B cell (primary cell): ENCODE measurements at regions not wholly inside any gene's neighbourhood (a gene's known extent, or its start where the extent isn't known, plus 50 kb on each side); places are given as distances from the start of the nearest gene placed in this dataset.

Experiments
- ATAC-seq: fragments of 200-7000 bp; cut with Tn5 transposase; one replicate; pipeline ENCODE4 v1.10.0; 2021; ENCODE audit warnings: low read depth, mild to moderate bottlenecking, moderate number of reproducible peaks, moderate library complexity
- CTCF ChIA-PET: fragments of 350-600 bp; sonication (Branson Sonifier 250); formaldehyde crosslinking; loops from one replicate; lab custom pipeline; 2021; ENCODE audit warnings: antibody characterized with exemption, inconsistent platforms; lab: Charles Lee
- POLR2A ChIA-PET: fragments of 350-600 bp; sonication (Branson Sonifier 250); formaldehyde crosslinking; loops from one replicate; lab custom pipeline; 2021; ENCODE audit warnings: antibody characterized with exemption; lab: Charles Lee
- DNase-seq: peaks from one replicate; pipeline ENCODE4 v3.0.0; 2013
- H2AFZ ChIP-seq: 2 replicates; pipeline ENCODE4 v1.6.1; 2012; ENCODE audit warnings: mild to moderate bottlenecking, low read depth, low read length; ENCODE audit not compliant: insufficient read depth, poor library complexity, severe bottlenecking
- H3K27ac ChIP-seq, 2 donors: 1 replicate in 1 of 2; 2 replicates in 1 of 2; pipeline ENCODE4 v1.5.1; 2012 to 2013; ENCODE audit warnings: low read length in 2 of 2, mild to moderate bottlenecking in 2 of 2, moderate library complexity in 1 of 2
- H3K27me3 ChIP-seq, 4 experiments: fragments of 200-600 bp in 1 of 4; sonication (generic) in 1 of 4; replicated peaks in 1 of 4; 1 replicate in 2 of 4; 2 replicates in 2 of 4; pipeline versions ENCODE4 v1.6.1 to v1.7.0; 2013 to 2016; ENCODE audit warnings: low read length in 3 of 4, mild to moderate bottlenecking in 2 of 4, mixed read lengths in 1 of 4, moderate library complexity in 1 of 4; ENCODE audit not compliant: insufficient read depth in 4 of 4, control insufficient read depth in 3 of 4; ENCODE audit errors: control extremely low read depth in 1 of 4
- H3K36me3 ChIP-seq, 2 experiments: replicated peaks in 1 of 2; 1 replicate in 1 of 2; 2 replicates in 1 of 2; pipeline versions ENCODE4 v1.6.1 to v1.7.1; 2013; ENCODE audit warnings: low read length in 1 of 2; ENCODE audit not compliant: insufficient read depth in 2 of 2, control insufficient read depth in 1 of 2; ENCODE audit errors: control extremely low read depth in 1 of 2, extremely low read depth in 1 of 2
- H3K4me1 ChIP-seq, 2 donors: fragments of 200-600 bp in 1 of 2; sonication (generic) in 1 of 2; 1 replicate in 1 of 2; 2 replicates in 1 of 2; pipeline versions ENCODE4 v1.5.1 to v1.6.1; 2013 to 2017; ENCODE audit warnings: low read length in 2 of 2; ENCODE audit not compliant: control insufficient read depth in 2 of 2, insufficient read depth in 2 of 2
- H3K4me2 ChIP-seq: replicated peaks from 2 replicates; pipeline ENCODE3; 2012; ENCODE audit warnings: mild to moderate bottlenecking, low read depth, low read length; ENCODE audit not compliant: poor library complexity, severe bottlenecking
- H3K4me3 ChIP-seq, 5 experiments: fragments of 200-600 bp in 1 of 5; sonication (generic) in 1 of 5; 1 replicate in 3 of 5; 2 replicates in 2 of 5; pipeline versions ENCODE4 v1.5.1 to v1.7.0; 2011 to 2016; ENCODE audit warnings: low read length in 4 of 5, mild to moderate bottlenecking in 4 of 5, low read depth in 2 of 5, control low read depth in 1 of 5, moderate library complexity in 1 of 5; ENCODE audit not compliant: insufficient read depth in 1 of 5; ENCODE audit errors: control extremely low read depth in 1 of 5, extremely low read depth in 1 of 5
- H3K79me2 ChIP-seq: fragments of 200-600 bp; sonication (generic); one replicate; pipeline ENCODE4 v1.6.0; 2016; ENCODE audit warnings: low read length; ENCODE audit not compliant: control insufficient read depth, insufficient read depth
- H3K9ac ChIP-seq: fragments of 200-600 bp; sonication (generic); 2 replicates; pipeline ENCODE4 v1.6.1; 2017; ENCODE audit warnings: mild to moderate bottlenecking, low read length, moderate library complexity
- H3K9me3 ChIP-seq, 3 donors: one replicate each; pipeline versions ENCODE4 v1.6.1 to v1.7.1; 2013; ENCODE audit warnings: low read length in 2 of 3; ENCODE audit not compliant: control insufficient read depth in 2 of 3, insufficient read depth in 1 of 3; ENCODE audit errors: control extremely low read depth in 1 of 3
- H4K20me1 ChIP-seq: 2 replicates; pipeline ENCODE4 v1.6.0; 2012; ENCODE audit warnings: mild to moderate bottlenecking, low read length; ENCODE audit not compliant: insufficient read depth, control insufficient read depth, poor library complexity, severe bottlenecking
- H3K27ac Mint-ChIP-seq: one replicate; pipeline ENCODE4 v1.8.0; 2021; ENCODE audit warnings: mixed read lengths
- H3K27me3 Mint-ChIP-seq: one replicate; pipeline ENCODE4 v1.8.0; 2021; ENCODE audit warnings: mixed read lengths
- H3K4me1 Mint-ChIP-seq: one replicate; pipeline ENCODE4 v1.8.0; 2021; ENCODE audit warnings: mixed read lengths
- H3K4me3 Mint-ChIP-seq: one replicate; pipeline ENCODE4 v1.8.0; 2021; ENCODE audit warnings: mixed read lengths
- H3K9me3 Mint-ChIP-seq: one replicate; pipeline ENCODE4 v1.8.0; 2022; ENCODE audit warnings: mixed read lengths; ENCODE audit not compliant: insufficient read depth
- EZH2 ChIP-seq: IDR thresholded peaks from 2 replicates; pipeline ENCODE4 v1.6.1; 2012; ENCODE audit warnings: borderline replicate concordance, low read depth, mild to moderate bottlenecking, moderate library complexity, low read length; ENCODE audit not compliant: insufficient read depth, poor library complexity, severe bottlenecking
- WGBS: methylation state at CpG from one replicate; pipeline ENCODE4 v1.1.5; 2013; ENCODE audit warnings: missing lambda C conversion rate; ENCODE audit not compliant: insufficient coverage; 5-methylcytosine and 5-hydroxymethylcytosine counted together
- intact Hi-C: fragments of 100-400 bp; cut with micrococcal nuclease; formaldehyde crosslinking; loops from one replicate; pipeline ENCODE4 v1.10.0; 2022
- TF ChIP-seq, protein P1 (sequence below): fragments of 200-600 bp; IDR thresholded peaks from one replicate; pipeline ENCODE4 v1.8.0; 2022; ENCODE audit warnings: antibody characterized with exemption, mild to moderate bottlenecking

DNA sequence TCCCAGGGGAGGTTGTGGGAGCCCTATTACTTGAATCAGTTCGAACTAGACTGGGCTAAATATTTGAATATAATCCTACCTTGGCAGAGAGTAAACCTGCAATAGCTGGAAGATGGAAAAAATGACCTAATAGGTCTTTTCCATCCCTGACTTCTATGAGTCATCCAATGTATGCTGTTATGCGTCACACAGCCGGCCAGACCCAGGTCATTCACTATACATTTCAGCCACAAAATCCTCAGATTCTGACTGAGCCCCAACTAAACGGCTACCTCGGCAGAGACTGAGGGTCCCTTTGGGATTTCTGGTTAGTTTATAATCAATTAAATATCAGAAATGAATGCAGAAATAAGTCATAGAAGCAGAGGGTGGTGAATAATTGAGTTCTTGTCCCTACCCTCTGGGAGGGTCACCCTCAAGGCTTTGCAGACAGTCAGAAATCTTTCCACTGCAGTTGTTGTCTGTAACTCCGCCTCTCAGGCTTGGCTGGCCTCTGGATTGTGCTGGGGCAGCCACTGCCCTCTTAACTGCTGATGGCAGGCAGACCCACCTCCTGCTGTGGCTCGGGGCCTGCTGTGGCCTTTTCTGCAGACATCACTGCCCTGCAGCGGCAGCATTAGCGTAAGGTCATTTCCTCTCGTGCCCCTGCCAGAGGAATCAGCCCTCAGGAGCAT lies 240.5 kb downstream of the TGFB2 start:
- TF ChIP-seq EZH2 = no peak
- TF ChIP-seq, protein P1, sequence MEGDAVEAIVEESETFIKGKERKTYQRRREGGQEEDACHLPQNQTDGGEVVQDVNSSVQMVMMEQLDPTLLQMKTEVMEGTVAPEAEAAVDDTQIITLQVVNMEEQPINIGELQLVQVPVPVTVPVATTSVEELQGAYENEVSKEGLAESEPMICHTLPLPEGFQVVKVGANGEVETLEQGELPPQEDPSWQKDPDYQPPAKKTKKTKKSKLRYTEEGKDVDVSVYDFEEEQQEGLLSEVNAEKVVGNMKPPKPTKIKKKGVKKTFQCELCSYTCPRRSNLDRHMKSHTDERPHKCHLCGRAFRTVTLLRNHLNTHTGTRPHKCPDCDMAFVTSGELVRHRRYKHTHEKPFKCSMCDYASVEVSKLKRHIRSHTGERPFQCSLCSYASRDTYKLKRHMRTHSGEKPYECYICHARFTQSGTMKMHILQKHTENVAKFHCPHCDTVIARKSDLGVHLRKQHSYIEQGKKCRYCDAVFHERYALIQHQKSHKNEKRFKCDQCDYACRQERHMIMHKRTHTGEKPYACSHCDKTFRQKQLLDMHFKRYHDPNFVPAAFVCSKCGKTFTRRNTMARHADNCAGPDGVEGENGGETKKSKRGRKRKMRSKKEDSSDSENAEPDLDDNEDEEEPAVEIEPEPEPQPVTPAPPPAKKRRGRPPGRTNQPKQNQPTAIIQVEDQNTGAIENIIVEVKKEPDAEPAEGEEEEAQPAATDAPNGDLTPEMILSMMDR = no peak
- H3K79me2 ChIP-seq = no peaks in the 10 kb centered on the region
- intact Hi-C loops = no loop called here
- Mint-ChIP-seq H3K9me3 (no peaks in the 10 kb centered on the region), H3K4me3 (no peak overlapping the region), H3K4me1 (no peaks in the 10 kb centered on the region), H3K27me3 (peaks cover 22% of the 10 kb centered on the region), H3K27ac (no peak overlapping the region)
- H4K20me1 ChIP-seq = no peaks in the 10 kb centered on the region
- no peak for DNase-seq
- ChIA-PET CTCF (no interaction called here), POLR2A (no interaction called here)
- no peak overlapping the region for H3K4me3 ChIP-seq
- no peak overlapping the region for H3K4me2 ChIP-seq
- WGBS = 65% methylated on average over 5 of the region's 10 CpGs
- no peak overlapping the region for H2AFZ ChIP-seq
- no peak for ATAC-seq
- H3K27me3 ChIP-seq = peaks cover 0 to 3% (median 0%) of the 10 kb centered on the region in 4 experiments
- H3K36me3 ChIP-seq = no peaks in the 10 kb centered on the region
- H3K27ac ChIP-seq = no peak overlapping the region
- H3K9me3 ChIP-seq = no peaks in the 10 kb centered on the region
- no peak overlapping the region for H3K9ac ChIP-seq
- no peaks in the 10 kb centered on the region for H3K4me1 ChIP-seq

DNA sequence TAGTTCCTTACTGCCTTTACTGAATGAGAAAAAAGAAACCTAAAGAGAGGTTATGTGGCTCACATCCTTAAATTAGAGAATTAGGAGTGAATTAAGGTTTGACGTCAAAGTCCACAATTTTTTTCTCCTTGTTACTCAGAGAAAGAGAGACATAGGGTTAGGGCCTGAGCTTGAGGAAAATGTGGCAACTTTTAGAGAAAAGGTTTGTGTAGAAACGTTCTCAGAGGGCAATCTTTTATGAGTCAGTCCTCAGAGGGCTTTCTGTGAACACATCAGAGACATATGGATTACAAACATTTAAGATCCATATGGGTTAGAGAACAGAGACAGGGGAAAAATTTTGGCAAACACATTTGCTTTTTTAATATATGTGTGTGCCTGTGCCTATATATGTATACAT lies 242.8 kb downstream of the TGFB2 start:
- peaks cover 0 to 3% (median 0%) of the 10 kb centered on the region in 4 experiments for H3K27me3 ChIP-seq
- Mint-ChIP-seq H3K9me3 (no peaks in the 10 kb centered on the region), H3K4me3 (no peak overlapping the region), H3K27me3 (peaks cover 30% of the 10 kb centered on the region), H3K4me1 (no peaks in the 10 kb centered on the region), H3K27ac (no peak overlapping the region)
- no peak overlapping the region for H3K27ac ChIP-seq
- no peaks in the 10 kb centered on the region for H4K20me1 ChIP-seq
- CTCF ChIA-PET = no interaction called here
- no peak for TF ChIP-seq EZH2
- TF ChIP-seq, protein P1 = no peak
- intact Hi-C loops = no loop called here
- no peak for DNase-seq
- WGBS = no CpG with 5 or more reads among the region's 2 CpGs
- H3K4me3 ChIP-seq = no peak overlapping the region
- H3K36me3 ChIP-seq = no peaks in the 10 kb centered on the region
- POLR2A ChIA-PET = no interaction called here
- no peaks in the 10 kb centered on the region for H3K4me1 ChIP-seq
- no peak overlapping the region for H3K4me2 ChIP-seq
- H3K9me3 ChIP-seq = no peaks in the 10 kb centered on the region
- ATAC-seq = no peak
- no peak overlapping the region for H3K9ac ChIP-seq
- H3K79me2 ChIP-seq = no peaks in the 10 kb centered on the region
- H2AFZ ChIP-seq = no peak overlapping the region
